ENCODE measurements at regions not wholly inside any gene's neighbourhood (a gene's known extent, or its start where the extent isn't known, plus 50 kb on each side); places are given as distances from the start of the nearest gene placed in this dataset.
A peak's percentile ranks its signal among the peaks of the same experiment; 100 is the strongest.
"Not testable (repeated sequence)": the region's sequence is repeated elsewhere in the genome, so short reads cannot be mapped to it uniquely, and the experiment has no call there.

GRCh38 chr11:16527525-16528246, 171.3 kb upstream of the SOX6 start:
- DNase-seq: no peak

DNA sequence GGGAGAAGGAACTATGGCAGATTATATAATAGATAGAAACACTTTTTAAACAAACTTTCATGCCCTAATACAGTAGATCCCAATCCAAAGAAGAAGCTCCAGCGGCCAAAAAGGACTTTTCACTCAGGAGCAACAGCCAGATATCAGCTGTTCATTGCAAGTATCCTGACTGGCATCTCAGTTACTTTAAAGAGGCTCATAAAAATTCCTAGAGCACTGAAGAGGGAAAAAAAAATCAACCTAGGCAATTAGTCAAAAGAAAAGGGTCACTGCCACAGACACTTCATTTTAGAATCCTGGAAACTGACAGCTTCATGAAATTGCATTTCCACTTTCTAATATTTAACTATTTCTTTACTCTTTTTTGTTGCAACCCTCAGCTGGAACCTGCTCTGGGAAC, 170.6 kb upstream of the SOX6 start:
- DNase-seq: no peak

DNA sequence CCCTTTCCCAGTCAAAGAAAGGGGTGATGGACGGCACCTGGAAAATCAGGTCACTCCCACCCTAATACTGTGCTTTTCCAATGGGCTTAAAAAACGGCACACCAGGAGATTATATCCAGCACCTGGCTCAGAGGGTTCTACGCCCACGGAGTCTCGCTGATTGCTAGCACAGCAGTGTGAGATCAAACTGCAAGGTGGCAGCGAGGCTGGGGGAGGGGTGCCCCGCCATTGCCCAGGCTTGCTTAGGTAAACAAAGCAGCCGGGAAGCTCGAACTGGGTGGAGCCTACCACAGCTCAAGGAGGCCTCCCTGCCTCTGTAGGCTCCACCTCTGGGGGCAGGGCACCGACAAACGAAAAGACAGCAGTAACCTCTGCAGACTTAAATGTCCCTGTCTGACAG, 164.4 kb upstream of the SOX6 start:
- DNase-seq: not testable (repeated sequence)

DNA sequence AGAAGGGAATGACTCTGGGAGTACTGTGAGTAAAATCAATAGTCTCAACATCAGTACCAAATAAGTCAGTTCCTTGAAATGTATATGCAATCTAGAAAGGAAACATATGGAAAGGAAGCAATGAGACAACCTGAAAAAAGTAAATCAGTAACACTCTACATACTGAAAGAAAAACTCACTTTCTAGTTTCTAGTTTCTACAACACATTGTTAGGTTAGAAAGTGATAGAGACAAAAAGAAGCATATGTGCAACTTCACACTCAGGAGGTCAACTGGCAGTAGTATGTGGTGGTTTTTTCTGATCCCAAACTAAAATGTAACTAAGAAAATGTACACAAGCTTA, 156.5 kb upstream of the SOX6 start:
- no peak for DNase-seq

DNA sequence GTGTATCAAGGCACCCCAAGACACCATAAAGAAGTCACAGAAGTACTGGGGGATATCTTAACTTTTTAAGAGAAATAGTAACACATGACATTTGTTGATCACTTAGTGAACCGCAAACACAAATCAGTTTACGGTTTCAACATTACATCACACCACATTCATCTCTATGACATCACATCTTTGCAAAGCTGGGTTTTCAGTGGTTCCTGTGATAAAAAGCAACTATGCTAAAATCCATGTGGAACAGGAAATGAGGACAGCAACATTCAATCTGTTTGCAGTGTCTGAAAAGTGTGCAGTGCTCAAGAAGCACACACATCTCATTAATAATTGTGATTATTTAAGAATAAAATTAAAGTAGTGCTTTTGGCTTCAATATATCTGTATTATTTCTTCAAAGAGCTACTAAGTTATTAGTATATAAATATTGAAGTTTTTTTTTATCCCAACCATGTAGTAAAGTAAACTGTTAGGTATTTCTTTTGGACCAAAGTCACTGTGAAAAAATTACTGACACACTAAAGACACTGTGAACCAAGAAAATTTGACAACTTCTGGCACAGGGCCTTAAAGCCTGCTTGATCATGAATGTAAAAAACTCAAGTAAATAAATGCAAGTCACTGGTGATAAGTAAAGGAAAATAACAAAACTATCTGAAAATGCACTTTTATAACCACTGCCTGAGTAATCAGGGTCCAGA, 156.0 kb upstream of the SOX6 start:
- no peak for DNase-seq

DNA sequence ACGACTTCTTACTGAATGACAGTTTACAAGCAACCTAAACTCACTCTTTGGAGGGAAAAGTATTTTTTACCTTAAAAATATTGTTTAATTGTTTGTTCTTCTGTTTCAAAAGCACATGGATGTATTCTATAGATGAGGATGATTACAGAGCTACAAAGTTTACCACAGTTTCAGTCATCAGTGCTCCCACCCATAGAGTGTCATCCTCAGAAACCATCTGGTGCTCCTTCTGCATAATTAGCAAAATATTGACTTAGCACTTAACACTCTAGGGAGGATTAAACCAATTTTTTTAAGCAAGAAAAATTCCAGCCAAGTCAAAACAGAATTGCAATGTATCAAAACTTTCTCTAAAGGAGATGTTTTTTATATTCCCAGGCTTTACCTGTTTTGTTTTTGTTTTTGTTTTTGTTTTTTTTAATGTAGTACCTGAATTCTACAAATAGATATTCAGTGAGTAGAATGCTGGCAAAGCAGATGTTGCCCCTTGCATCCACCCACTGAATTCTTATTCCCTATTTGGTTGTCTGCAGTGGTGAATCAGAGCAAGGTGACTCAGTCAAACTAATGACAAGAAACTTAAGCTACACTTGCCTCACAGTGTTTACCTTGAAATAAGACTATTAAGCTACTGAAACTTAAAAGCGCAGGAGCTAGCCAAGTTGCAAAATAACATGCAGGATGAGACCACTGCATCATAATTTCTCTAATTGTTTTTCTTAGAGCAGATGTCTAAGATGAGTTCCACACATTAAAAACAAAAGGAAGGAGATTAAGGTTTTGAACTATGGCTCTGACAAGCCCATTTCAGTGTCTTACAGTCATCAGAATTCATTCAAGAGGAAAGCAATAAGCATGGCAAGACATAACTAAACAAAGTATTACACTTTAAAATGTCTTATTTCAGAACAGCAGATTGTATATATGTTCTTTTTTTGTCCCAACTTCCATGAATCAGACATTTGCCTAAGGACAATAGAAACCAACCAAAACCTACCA, 155.1 kb upstream of the SOX6 start:
- DNase-seq: no peak

DNA sequence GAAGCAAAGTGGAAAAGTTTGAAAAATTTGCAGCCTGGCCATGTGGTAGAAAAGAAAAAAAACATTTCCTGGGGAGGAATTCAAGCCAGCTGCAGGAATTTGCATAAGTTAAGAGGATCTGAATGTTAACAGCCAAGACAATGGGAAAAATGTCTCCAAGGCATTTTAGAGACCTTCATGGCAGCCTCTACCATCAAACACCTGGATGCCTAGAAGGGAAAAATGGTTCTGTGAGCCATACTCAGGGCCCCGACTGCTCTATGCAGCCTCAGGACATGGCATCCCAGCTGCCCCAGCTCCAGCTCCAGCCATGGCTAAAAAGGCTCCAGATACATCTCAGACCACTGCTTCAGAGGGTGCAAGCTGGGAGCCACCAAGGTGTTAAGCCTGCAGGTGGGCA, 149.1 kb upstream of the SOX6 start:
- DNase-seq: no peak

DNA sequence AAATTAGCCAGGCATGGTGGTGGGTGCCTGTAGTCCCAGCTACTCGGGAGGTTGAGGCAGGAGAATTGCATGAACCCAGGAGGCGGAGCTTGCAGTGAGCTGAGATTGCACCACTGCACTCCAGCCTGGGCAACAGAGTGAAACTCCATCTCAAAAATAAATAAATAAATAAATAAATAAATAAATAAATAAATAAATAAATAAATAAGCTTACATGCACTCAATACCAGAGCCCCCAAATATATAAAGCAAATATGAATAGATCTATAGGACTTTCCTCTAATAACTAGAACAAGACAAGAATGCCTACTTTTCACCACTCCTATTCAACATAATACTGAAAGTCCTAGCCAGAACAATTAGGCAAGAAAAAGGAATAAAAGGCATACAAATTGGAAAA, 147.5 kb upstream of the SOX6 start:
- DNase-seq: not testable (repeated sequence)

GRCh38 chr11:16494918-16495691, 138.8 kb upstream of the SOX6 start:
- DNase-seq: no peak

DNA sequence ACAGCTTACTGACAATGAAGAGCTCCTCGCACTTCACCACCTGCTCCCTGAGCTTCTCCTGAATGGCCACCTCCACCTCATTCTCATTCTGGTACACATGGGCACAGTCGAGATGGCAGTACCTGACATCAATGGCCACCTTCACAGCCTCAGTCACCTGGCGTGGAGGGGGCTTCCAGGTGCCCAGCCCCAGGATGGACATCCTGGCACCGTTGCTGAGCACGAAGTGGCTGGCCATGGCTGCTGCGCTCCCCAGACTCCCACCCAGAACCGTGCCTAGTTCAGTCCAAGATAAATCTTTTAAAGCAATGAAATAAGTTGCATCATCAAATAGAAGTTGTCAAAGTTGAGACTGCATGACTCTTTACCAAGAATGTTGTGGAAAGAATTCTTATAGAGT, 128.1 kb upstream of the SOX6 start:
- DNase-seq: no peak

- no peak for DNase-seq
Observed at GRCh38 chr11:16474659-16475058, 118.3 kb upstream of the SOX6 start.

- DNase-seq: no peak
Observed at GRCh38 chr11:16469968-16470367, 113.6 kb upstream of the SOX6 start.

- DNase-seq: no peak
Observed at GRCh38 chr11:16468735-16469453, 112.5 kb upstream of the SOX6 start.

DNA sequence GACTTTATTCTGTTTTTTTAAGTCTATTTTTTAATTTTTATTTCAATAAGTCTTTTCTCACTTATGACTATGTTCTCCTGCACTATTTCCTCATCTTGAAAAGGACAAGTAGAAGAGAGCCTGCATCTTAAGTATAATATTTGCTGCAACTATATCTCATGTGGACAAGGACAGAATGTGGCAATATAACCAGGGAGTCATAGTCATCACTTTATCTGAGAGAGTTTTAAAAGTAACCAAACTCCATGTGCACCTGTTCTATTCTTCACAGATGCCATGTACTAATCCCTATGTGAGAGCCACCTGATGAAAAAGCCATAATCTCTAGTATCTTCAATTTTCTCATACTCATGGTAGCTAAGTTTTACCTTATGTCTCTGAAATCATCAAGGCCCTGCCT, 104.2 kb upstream of the SOX6 start:
- DNase-seq: no peak

- DNase-seq: no peak
Observed at GRCh38 chr11:16456366-16456765, 100.0 kb upstream of the SOX6 start.

DNA sequence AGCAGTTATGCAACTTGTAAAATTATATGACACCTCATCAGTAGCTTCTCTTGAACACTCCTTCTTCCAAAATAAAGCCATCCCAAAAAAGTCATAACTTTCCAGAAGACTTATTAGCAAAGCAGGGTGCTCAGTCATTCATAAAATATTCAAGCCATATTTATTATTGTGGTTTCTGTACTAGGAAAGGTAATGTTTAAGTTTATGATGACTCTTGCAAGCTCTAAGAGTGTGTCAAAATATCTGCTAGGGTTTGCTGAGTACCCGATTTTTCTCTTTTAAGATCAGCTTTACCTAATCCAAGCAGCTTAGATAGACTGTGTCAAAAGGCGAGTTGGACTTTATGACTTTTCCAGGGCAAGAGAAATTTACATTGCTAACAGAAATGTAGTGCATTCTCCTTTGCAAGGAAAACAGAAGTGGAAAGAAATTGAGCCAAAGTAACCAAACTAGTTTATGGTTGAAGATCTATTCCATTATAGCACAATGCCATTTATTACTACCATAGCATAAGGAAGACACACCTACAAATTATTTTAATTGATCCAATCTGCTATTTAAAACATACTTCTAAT, 98.0 kb upstream of the SOX6 start:
- DNase-seq: no peak

DNA sequence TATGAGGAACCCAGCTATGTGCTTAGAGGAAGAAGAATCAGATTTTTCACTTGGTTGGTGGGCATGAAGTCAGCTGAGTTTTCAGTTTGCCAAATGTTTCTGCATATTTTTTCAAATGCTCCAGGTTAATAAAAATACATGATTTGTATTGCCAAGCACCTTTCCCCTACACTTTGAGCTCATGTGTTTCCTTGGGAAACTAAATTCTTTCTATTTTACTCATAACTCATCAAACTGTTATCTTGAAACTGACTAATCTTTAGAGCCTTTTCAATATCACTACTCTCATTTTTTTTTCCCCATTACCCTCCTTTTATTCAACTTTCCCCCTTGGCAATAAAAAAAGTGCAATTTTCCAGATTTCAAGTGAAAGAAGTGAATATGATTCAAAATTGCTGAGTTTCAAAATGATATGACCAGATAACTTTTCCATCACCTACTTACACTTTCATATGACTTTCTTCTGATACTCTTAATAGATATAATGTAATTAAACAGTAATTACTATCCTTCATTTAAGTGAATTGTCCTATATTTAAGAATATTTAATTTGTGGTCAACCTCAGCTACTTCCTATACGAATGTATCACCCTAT, 91.9 kb upstream of the SOX6 start:
- no peak for DNase-seq

GRCh38 chr11:16441461-16441860, 85.1 kb upstream of the SOX6 start:
- DNase-seq: no peak

DNA sequence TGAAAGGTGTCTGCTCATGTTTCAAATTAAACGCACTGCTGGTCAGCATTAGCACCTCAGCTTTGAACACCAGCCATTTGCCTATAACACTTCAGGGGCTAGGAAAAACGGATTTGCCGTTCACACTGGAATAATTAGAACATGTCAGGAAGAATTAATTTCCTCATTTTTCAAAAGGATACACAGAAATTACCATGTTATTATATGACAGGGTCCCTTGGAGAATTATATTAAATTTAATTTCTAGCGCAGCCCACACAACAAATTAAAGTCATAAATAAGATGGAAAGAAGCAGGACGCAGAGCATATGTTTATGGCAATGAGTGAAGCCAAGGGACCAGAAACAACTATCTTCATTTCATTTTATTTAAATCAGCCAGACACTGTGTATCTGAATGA, 83.8 kb upstream of the SOX6 start:
- DNase-seq: peak; percentile 61

- DNase-seq: no peak
Observed at GRCh38 chr11:16434036-16434435, 77.7 kb upstream of the SOX6 start.

- DNase-seq: no peak
Observed at GRCh38 chr11:16430674-16431073, 74.3 kb upstream of the SOX6 start.

All from NCI-H1092 (cell line).